GM21367 (cell line): ENCODE measurements at regions not wholly inside any gene's neighbourhood (a gene's known extent, or its start where the extent isn't known, plus 50 kb on each side); places are given as distances from the start of the nearest gene placed in this dataset.

Experiments
- ATAC-seq: cut with Tn5 transposase; IDR thresholded peaks from one replicate; pipeline ENCODE4 v1.9.1; 2021; ENCODE audit not compliant: unreplicated experiment

DNA sequence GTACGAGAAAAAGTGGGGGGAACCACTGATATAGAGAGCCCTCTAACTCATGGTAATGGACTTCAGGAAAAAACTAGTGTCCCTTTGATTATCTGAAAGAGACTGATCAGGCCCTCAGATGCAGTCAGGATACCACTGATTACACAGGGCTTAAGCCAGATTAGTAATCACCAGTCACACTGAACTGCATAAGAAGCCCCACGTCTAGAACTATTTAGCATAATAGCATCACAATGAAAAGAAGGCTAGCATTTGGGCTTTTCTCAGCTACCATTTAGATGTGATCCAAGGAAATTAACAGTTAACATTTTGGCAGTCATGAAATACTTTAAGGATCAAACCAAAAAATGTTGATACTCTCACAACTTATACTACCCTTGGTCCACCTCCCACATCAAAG is 813.1 kb upstream of the POU3F3 start:
- no peak for ATAC-seq

DNA sequence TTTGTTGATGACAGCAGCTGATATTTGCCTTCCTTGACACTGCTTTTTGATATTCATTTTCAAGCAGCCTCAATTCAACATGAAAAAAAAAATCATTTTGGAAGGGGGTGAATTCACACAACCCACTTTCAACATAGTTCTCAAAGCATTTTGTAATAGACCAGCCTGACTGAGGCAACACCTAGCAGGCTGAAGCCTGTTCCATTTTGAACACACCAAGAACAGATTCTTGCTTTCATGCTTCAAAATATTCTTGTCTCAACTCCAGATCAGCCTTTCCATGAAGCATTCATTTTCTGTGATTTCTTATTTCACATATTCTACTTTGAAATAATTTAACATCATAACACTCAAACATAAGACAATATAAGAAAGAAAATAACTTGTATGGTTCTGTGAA is 812.6 kb upstream of the POU3F3 start:
- no peak for ATAC-seq

- no peak for ATAC-seq
These were observed 810.1 kb upstream of the POU3F3 start for GRCh38 chr2:104043864-104044263.

DNA sequence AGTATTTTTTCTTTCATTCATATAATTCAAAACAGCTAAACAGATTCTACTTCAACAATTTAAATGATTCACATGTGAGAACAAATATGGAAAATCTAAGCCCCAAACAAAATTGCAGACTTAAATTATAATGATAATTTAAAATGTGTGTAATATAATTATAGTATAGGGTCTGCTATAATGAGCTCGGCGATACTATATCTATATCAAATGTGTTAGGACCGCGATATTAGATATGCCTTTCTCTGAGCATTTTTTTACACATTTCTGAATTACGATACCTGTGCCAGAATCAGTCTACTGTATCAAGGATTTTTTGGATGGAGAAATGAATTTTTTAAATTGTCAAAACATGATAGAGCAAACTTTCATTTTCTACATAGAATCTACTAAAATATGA is 808.8 kb upstream of the POU3F3 start:
- no peak for ATAC-seq

GRCh38 chr2:104046466-104046865 is 807.4 kb upstream of the POU3F3 start:
- ATAC-seq, result no peak

GRCh38 chr2:104047516-104047915 is 806.4 kb upstream of the POU3F3 start:
- no peak for ATAC-seq

GRCh38 chr2:104049438-104049837 is 804.5 kb upstream of the POU3F3 start:
- no peak for ATAC-seq

DNA sequence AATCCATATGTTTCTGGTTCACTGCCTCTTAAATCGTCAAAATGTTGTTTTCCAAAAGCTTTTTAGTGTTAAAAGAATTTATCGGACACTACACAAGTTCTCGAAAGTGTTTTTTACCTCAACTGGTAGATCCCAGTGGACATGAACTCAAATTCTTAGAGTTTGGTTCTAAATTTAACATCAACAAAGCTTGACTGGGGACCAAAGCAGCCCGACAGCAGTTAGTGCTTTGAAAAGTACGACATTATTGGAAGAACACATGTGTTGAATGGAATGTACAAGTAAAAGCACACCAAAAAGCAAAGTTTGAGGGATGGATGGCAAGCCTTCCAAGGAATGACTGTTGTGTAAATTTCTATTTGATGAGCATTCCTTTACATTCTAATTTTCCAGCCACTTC is 803.9 kb upstream of the POU3F3 start:
- no peak for ATAC-seq

DNA sequence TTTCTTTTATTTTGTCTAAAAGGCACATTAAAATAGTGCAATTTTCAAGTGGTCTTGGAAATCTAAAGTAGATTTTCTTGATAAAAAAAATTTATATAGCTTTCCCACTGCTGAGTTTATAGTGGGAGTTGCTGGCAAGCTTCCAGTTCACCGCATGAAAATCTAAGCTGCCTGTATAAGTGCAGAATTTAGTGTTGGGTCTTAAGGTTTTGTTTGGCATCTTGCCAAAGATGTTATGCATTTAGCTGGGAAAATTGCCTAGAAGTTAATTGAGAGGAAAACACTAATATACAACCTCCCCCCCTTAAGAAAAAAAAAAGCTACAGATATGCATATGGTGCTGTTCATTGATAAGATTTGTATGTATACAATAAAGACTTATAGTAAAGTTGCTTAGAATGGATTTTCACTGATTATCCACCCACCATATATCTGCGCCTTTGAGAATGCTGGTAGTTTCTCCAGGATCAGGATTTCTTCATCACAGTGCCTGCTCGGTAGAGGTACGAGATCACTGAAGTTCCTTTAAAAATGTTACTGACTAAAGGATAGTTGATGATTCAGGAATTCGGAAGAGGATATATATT is 803.2 kb upstream of the POU3F3 start:
- no peak for ATAC-seq

DNA sequence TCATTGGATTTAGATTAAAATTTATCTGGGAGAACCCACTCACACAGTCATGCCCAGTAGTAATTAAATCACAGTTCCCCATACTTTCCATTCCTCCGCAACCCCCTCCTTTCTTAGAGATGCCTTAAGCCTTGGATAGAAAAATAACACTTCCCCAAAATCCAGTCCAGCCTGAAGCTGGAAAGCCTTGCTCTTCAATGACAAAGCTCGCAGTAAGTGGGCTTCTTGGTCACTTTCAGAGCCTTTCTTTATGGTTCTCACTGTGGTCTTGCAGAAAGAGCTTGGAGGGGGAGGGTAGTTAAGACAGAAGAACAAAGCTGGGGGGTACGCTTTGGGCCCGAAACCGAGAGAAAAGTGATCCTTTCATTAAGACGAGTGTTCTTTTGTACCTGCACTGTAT is 802.1 kb upstream of the POU3F3 start:
- no peak for ATAC-seq

DNA sequence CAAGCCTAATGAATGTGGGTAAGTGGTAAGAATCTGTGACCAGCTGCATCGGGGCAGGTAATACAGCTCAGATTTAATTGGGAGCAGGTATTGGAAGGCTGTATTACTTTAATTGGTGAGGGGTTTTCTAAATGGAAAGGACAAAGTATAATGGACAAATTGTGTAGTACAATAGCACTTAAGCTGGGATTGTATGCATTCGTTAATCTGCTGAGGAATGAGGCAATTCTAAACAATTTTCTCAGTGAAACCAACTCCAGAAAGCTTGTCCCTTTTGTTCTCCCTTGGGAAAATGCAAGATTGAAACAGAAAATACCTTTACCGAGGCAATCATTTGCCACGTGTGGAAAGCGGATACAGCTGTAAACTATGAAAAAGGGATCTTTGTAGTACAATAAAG is 801.6 kb upstream of the POU3F3 start:
- ATAC-seq, result no peak

GRCh38 chr2:104056451-104056850 is 797.5 kb upstream of the POU3F3 start:
- ATAC-seq, result no peak

DNA sequence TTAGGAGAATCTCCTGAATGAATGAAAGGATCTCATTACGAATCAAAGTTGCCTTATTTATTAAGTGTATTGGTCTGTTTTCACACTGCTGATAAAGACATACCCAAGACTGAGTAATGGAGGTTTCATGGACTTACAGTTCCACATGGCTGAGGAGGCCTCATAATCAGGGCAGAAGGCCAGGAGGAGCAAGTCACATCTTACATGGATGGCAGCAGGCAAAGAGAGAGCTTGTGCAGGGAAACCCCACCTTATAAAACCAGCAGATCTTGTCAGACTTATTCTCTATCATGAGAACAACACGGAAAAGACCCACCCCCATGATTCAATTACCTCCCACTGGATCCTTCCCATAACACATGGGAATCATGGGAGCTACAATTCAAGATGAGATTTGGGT is 785.2 kb upstream of the POU3F3 start:
- ATAC-seq, result no peak

- ATAC-seq, result no peak
These were observed 776.3 kb upstream of the POU3F3 start for GRCh38 chr2:104077573-104077972.

DNA sequence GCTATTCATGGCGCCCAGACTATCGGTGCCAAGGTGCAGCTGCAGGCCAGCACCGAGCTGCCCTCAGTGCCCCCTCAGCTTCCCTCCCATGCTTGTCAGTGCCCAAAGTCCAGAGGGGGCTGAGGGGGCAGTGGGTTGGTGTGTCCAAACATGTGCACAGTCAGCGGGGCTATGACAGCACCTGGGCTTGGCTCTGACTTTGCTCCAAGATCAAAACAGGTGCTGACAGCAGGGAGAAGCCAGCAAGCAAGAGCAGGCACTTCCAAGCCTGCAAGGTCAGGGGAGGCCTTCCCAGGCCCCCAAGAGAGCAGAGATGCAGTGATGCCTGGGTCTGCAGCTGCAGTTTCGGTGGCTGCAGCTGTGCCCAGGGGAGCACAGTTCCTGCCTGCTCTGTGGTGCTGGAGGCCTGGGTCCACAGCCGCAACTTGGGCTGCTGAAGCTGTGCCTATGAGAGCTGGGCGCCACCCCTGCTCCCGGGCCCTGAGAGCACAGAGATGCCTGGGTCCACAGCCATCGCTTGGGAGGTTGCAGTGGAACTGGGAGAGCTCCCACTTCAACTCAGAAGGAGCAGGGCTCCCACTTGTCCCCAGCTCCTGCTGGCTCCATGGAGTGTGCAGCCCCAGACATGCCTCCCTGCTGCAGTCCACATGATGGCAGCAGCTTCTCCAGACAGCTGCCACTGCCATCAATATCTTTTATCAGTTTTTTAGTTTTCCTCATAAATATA is 775.3 kb upstream of the POU3F3 start:
- ATAC-seq, result no peak

- no peak for ATAC-seq
These were observed 765.2 kb upstream of the POU3F3 start for GRCh38 chr2:104088745-104089144.

GRCh38 chr2:104090407-104090806 is 763.5 kb upstream of the POU3F3 start:
- ATAC-seq, result no peak

GRCh38 chr2:104091894-104092293 is 762.0 kb upstream of the POU3F3 start:
- no peak for ATAC-seq

- ATAC-seq, result no peak
These were observed 761.0 kb upstream of the POU3F3 start for GRCh38 chr2:104092886-104093285.

DNA sequence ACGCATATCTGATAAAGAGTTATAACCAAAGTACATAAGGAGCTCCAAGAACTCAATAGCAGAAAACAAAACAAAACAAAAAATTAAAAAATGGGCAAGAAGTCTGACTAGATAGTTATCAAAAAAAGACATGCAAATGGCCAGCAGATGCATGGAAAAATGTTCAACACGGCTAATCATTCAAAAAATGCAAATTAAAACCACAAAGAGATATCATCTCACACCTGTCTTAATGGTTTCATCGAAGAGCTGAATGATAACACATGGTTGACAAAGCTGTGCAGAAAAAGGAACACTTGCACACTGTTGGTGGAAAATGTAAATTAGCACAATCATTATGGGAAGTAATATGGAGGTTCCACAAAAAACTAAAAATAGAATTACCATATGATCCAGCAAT is 751.3 kb upstream of the POU3F3 start:
- ATAC-seq, result no peak

- no peak for ATAC-seq
These were observed 744.6 kb upstream of the POU3F3 start for GRCh38 chr2:104109356-104109755.

- no peak for ATAC-seq
These were observed 735.0 kb upstream of the POU3F3 start for GRCh38 chr2:104118889-104119288.

GRCh38 chr2:104120171-104120570 is 733.7 kb upstream of the POU3F3 start:
- ATAC-seq, result no peak
